Left lung (tissue), 4 donors: ENCODE measurements at regions not wholly inside any gene's neighbourhood (a gene's known extent, or its start where the extent isn't known, plus 50 kb on each side); places are given as distances from the start of the nearest gene placed in this dataset.
"Not testable (repeated sequence)": the region's sequence is repeated elsewhere in the genome, so short reads cannot be mapped to it uniquely, and the experiment has no call there.

ENCODE experiments used
- ATAC-seq: fragments of 200-7000 bp; cut with Tn5 transposase; one replicate; pipeline ENCODE4 v1.9.1; 2020; ENCODE audit warnings: moderate library complexity
- DNase-seq, 4 donors: peaks; one replicate each; pipeline ENCODE4 v3.0.0-alpha.2; 2013 to 2020
- H3K27ac ChIP-seq, 2 donors: fragments of 200-600 bp; sonication (generic) in 1 of 2; one replicate each; pipeline versions ENCODE4 v1.5.0 to v1.8.0; 2020 to 2021
- H3K27me3 ChIP-seq, 2 donors: fragments of 200-600 bp; sonication (generic) in 1 of 2; one replicate each; pipeline versions ENCODE4 v1.5.0 to v1.8.0; 2020 to 2021
- H3K36me3 ChIP-seq, 2 donors: fragments of 200-600 bp; sonication (generic) in 1 of 2; one replicate each; pipeline versions ENCODE4 v1.5.0 to v1.8.0; 2020 to 2021
- H3K4me1 ChIP-seq, 2 donors: fragments of 200-600 bp; one replicate each; pipeline ENCODE4 v1.8.0; 2021
- H3K4me3 ChIP-seq, 2 donors: fragments of 200-600 bp; sonication (generic) in 1 of 2; one replicate each; pipeline versions ENCODE4 v1.5.0 to v1.8.0; 2020 to 2021; ENCODE audit warnings: mild to moderate bottlenecking in 1 of 2
- H3K9me3 ChIP-seq, 2 donors: fragments of 200-600 bp; sonication (generic) in 1 of 2; one replicate each; pipeline versions ENCODE4 v1.5.0 to v1.8.0; 2020 to 2021
- intact Hi-C, 2 donors: fragments of 100-400 bp; cut with DNase I; formaldehyde crosslinking; loops; one replicate each; pipeline versions ENCODE4 v1.11.2 to v1.14.2; 2022
- TF ChIP-seq, protein P1 (sequence below), 2 donors: fragments of 200-600 bp; sonication (generic) in 1 of 2; IDR thresholded peaks; one replicate each; pipeline versions ENCODE4 v1.5.0 to v1.8.0; 2021; ENCODE audit warnings: antibody characterized with exemption in 2 of 2
- donor health status: DM: no; HTN: yes; CAD: no.
- donor health status: DM: no; HTN: no; CAD: no.

DNA sequence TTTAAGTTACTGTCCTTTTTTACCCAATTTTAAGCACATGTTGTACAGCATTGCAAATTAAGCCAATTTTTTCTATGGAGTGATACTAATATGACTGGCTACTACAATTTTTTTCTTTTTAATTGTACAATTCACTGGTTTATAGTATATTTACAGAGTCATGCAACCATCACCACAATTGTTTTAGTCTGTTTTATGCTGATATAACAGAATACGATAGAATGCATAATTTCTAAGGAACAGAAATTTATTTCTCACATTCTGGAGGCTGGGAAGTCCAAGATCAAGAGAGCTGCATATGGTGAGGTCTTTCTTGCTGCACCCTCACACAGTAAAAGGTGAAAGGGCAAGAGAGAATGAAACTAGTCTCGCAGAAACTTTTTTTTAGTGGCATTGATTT lies 125.3 kb downstream of the GLUD2 start:
- intact Hi-C loops: no loop called here
- peaks cover 0 to 3% of the 10 kb centered on the region in 2 donors for H3K9me3 ChIP-seq

DNA sequence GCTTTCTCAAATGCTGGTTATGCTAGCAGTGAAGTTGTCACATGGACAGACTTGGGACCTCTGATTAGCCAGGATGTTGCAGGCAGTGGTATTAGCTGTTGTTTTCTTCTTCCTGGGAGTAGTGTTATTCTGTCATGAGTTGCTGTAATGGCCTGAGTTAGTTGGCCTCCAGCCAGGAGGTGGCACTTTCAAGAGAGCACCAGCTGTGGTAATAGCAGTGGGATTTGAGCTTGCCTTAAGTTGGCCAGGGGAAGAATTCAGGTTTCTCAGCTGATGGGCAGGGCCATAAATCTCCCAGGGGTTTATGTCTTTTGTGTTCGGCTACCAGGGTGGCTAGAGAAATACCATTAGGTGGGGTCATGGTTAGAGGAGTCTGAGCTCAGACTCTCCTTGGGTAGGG lies 132.6 kb downstream of the GLUD2 start:
- DNase-seq (no peak), ATAC-seq (no peak)
- intact Hi-C loops: no loop called here
- Histone ChIP-seq H3K27ac (no peak overlapping the region), H3K4me1 (no peaks in the 10 kb centered on the region), H3K27me3 (no peaks in the 10 kb centered on the region), H3K36me3 (no peaks in the 10 kb centered on the region), H3K9me3 (peaks cover 0 to 3% of the 10 kb centered on the region in 2 donors), H3K4me3 (no peak overlapping the region)
- TF ChIP-seq, protein P1, sequence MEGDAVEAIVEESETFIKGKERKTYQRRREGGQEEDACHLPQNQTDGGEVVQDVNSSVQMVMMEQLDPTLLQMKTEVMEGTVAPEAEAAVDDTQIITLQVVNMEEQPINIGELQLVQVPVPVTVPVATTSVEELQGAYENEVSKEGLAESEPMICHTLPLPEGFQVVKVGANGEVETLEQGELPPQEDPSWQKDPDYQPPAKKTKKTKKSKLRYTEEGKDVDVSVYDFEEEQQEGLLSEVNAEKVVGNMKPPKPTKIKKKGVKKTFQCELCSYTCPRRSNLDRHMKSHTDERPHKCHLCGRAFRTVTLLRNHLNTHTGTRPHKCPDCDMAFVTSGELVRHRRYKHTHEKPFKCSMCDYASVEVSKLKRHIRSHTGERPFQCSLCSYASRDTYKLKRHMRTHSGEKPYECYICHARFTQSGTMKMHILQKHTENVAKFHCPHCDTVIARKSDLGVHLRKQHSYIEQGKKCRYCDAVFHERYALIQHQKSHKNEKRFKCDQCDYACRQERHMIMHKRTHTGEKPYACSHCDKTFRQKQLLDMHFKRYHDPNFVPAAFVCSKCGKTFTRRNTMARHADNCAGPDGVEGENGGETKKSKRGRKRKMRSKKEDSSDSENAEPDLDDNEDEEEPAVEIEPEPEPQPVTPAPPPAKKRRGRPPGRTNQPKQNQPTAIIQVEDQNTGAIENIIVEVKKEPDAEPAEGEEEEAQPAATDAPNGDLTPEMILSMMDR (IDR thresholded peaks at IDR 0.05): no peak

More for the DNA sequence above, 125.3 kb downstream of the GLUD2 start:
- TF ChIP-seq, protein P1 (IDR thresholded peaks at IDR 0.05): no peak
- Histone ChIP-seq H3K4me3 (no peak overlapping the region), H3K36me3 (no peaks in the 10 kb centered on the region), H3K4me1 (no peaks in the 10 kb centered on the region), H3K27ac (no peak overlapping the region), H3K27me3 (no peaks in the 10 kb centered on the region)
- no peak for ATAC-seq
- no peak for DNase-seq

DNA sequence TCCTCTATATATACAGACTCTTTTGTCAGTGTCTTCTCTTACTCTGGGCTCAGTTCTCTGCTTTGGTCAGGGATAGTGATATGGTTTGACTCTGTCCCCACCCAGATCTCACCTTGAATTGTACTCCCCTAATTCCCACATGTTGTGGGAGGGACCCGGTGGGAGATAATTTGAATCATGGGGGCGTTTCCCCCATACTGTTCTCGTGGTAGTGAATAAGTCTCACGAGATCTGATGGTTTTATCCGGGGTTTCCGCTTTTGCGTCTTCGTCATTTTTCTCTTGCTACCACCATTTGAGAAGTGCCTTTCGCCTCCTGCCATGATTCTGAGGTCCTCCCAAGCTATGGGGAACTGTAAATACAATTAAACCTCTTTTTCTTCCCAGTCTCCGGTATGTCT lies 144.4 kb downstream of the GLUD2 start:
- intact Hi-C loops: no loop called here
- no peaks in the 10 kb centered on the region for H3K4me1 ChIP-seq
- H3K9me3 ChIP-seq: no peaks in the 10 kb centered on the region
- no peak overlapping the region for H3K27ac ChIP-seq
- TF ChIP-seq, protein P1 (IDR thresholded peaks at IDR 0.05): no peak
- ATAC-seq: no peak
- H3K36me3 ChIP-seq: no peaks in the 10 kb centered on the region
- H3K27me3 ChIP-seq: no peaks in the 10 kb centered on the region
- DNase-seq: no peak
- H3K4me3 ChIP-seq: no peak overlapping the region

DNA sequence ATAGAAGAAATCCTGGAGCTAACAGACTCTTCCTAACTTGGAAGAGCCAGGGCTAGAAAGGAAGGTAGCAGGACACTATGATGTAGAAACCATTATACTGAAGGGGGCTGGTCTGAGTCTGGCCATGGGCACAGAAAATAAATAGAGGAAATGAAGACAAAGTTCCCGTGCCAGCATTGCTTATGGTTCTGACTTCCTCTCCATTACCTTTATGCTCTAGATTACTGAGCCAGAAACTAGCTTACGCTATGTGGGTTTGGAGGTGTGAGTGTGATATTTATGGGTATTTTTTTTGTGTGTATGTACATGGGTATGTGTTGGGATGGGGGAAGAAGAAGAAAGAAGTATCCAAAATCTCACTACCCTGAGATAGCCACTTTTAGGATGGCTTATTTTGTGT lies 148.3 kb downstream of the GLUD2 start:
- Histone ChIP-seq H3K36me3 (no peaks in the 10 kb centered on the region), H3K4me1 (no peaks in the 10 kb centered on the region), H3K9me3 (no peaks in the 10 kb centered on the region), H3K27me3 (no peaks in the 10 kb centered on the region), H3K27ac (no peak overlapping the region), H3K4me3 (no peak overlapping the region)
- intact Hi-C loops: no loop called here
- DNase-seq: no peak
- TF ChIP-seq, protein P1 (IDR thresholded peaks at IDR 0.05): no peak
- ATAC-seq: no peak

DNA sequence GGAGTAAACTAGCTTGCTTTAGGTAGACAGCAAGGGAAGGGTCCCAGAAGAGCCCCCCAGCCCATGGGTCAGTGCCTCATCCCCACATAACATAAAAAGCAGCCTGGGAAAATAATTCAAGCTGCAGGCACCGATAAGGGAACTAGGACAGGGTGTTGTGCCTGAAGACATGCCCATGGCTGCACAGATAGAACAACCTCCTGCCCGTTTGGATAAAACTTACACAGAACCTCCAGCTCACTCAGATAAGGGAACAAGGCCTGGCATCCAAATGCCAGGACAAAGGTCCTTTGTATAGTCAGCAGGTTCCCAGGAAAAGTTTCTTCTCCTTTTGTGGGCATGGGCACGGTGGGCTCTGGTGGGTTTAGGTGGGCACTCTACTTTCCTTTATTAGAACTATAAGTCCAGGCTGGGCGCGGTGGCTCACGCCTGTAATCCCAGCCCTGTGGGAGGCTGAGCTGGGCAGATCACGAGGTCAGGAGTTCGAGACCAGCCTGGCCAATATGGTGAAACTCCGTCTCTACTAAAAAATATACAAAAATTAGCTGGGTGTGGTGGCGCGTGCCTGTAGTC lies 149.5 kb downstream of the GLUD2 start:
- H3K36me3 ChIP-seq, H3K27ac ChIP-seq, ATAC-seq, H3K9me3 ChIP-seq, intact Hi-C loops, H3K27me3 ChIP-seq, H3K4me1 ChIP-seq, DNase-seq, H3K4me3 ChIP-seq: not testable (repeated sequence)

DNA sequence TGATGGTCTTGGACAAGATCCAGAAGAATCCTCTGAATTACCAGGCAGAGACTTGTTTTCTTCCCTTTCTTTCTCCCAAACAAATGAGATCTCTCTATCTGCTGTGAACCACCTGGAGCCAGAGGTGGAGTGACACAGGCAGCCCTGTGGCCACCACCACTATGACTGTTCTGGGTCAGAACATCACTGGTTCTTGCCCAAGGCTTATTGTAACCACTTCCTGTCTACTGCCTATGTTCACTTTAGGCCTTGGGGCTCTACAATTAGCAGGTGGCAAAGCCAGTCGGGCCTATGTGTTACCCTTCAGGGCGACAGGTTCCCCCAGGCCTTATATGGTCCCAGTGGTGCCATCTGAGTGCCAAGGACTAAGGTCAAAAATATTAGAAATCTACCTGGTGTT lies 161.2 kb downstream of the GLUD2 start:
- DNase-seq: no peak
- intact Hi-C loops: no loop called here
- no peak overlapping the region for H3K27ac ChIP-seq
- no peaks in the 10 kb centered on the region for H3K4me1 ChIP-seq
- H3K4me3 ChIP-seq: no peak overlapping the region
- TF ChIP-seq, protein P1 (IDR thresholded peaks at IDR 0.05): no peak
- H3K27me3 ChIP-seq: no peaks in the 10 kb centered on the region
- H3K36me3 ChIP-seq: no peaks in the 10 kb centered on the region
- no peak for ATAC-seq
- H3K9me3 ChIP-seq: no peaks in the 10 kb centered on the region
